AG08395 (cell line): ENCODE measurements at regions not wholly inside any gene's neighbourhood (a gene's known extent, or its start where the extent isn't known, plus 50 kb on each side); places are given as distances from the start of the nearest gene placed in this dataset.

Experiments
- DNase-seq: peaks from one replicate; pipeline ENCODE4 v3.0.0; 2012; ENCODE audit warnings: mixed read lengths, low spot score

GRCh38 chr1:221915764-221916163, 173.9 kb upstream of the DUSP10 start:
- DNase-seq, result no peak

GRCh38 chr1:221913351-221913892, 171.5 kb upstream of the DUSP10 start:
- no peak for DNase-seq

GRCh38 chr1:221912230-221912629, 170.3 kb upstream of the DUSP10 start:
- no peak for DNase-seq

- no peak for DNase-seq
These were observed 169.8 kb upstream of the DUSP10 start for GRCh38 chr1:221911714-221912113.

GRCh38 chr1:221910222-221910621, 168.3 kb upstream of the DUSP10 start:
- DNase-seq, result no peak

GRCh38 chr1:221908573-221908972, 166.7 kb upstream of the DUSP10 start:
- no peak for DNase-seq

- DNase-seq, result no peak
These were observed 165.5 kb upstream of the DUSP10 start for GRCh38 chr1:221907166-221907932.

GRCh38 chr1:221905802-221906201, 163.9 kb upstream of the DUSP10 start:
- no peak for DNase-seq

- no peak for DNase-seq
These were observed 162.4 kb upstream of the DUSP10 start for GRCh38 chr1:221904319-221904718.

- DNase-seq, result no peak
These were observed 161.7 kb upstream of the DUSP10 start for GRCh38 chr1:221903594-221903993.

GRCh38 chr1:221902961-221903360, 161.1 kb upstream of the DUSP10 start:
- DNase-seq, result no peak

GRCh38 chr1:221900678-221901077, 158.8 kb upstream of the DUSP10 start:
- DNase-seq, result no peak

- DNase-seq, result peak; percentile 56
These were observed 155.4 kb upstream of the DUSP10 start for GRCh38 chr1:221897321-221897721.

GRCh38 chr1:221892301-221892830, 150.5 kb upstream of the DUSP10 start:
- no peak for DNase-seq

- peak; percentile 45 for DNase-seq
These were observed 149.8 kb upstream of the DUSP10 start for GRCh38 chr1:221891708-221892107.

GRCh38 chr1:221888801-221889200, 146.9 kb upstream of the DUSP10 start:
- no peak for DNase-seq

GRCh38 chr1:221888218-221888617, 146.3 kb upstream of the DUSP10 start:
- DNase-seq, result no peak

- no peak for DNase-seq
These were observed 145.9 kb upstream of the DUSP10 start for GRCh38 chr1:221887758-221888157.

GRCh38 chr1:221887415-221887746, 145.5 kb upstream of the DUSP10 start:
- DNase-seq, result no peak

- DNase-seq, result peak; percentile 90
These were observed 145.0 kb upstream of the DUSP10 start for GRCh38 chr1:221886743-221887414.

- DNase-seq, result no peak
These were observed 144.4 kb upstream of the DUSP10 start for GRCh38 chr1:221886311-221886710.

GRCh38 chr1:221884821-221885220, 142.9 kb upstream of the DUSP10 start:
- DNase-seq, result no peak
